DOHH2 (cell line): ENCODE measurements at regions not wholly inside any gene's neighbourhood (a gene's known extent, or its start where the extent isn't known, plus 50 kb on each side); places are given as distances from the start of the nearest gene placed in this dataset.
"Not testable (repeated sequence)": the region's sequence is repeated elsewhere in the genome, so short reads cannot be mapped to it uniquely, and the experiment has no call there.

Experiments
- H3F3A ChIP-seq: fragments of 200-600 bp; sonication (generic), shearing (Covaris generic); 2 replicates; pipeline ENCODE4 v1.6.0; 2016; ENCODE audit warnings: antibody characterized with exemption, mild to moderate bottlenecking; ENCODE audit not compliant: control insufficient read depth, insufficient read depth
- H3K27ac ChIP-seq: fragments of 200-600 bp; sonication (generic); 2 replicates; pipeline ENCODE4 v1.5.1; 2014; ENCODE audit warnings: low read depth, mild to moderate bottlenecking, low read length, moderate library complexity
- H3K27me3 ChIP-seq: fragments of 200-600 bp; sonication (generic); 2 replicates; pipeline ENCODE4 v1.6.1; 2014; ENCODE audit warnings: mild to moderate bottlenecking, low read length, mixed read lengths; ENCODE audit not compliant: control insufficient read depth
- H3K36me3 ChIP-seq: fragments of 200-600 bp; sonication (generic); 2 replicates; pipeline ENCODE4 v1.6.1; 2014; ENCODE audit warnings: mild to moderate bottlenecking, low read length, moderate library complexity, mixed read lengths; ENCODE audit not compliant: control insufficient read depth
- H3K4me1 ChIP-seq: fragments of 200-600 bp; sonication (generic); 2 replicates; pipeline ENCODE4 v1.6.1; 2014; ENCODE audit warnings: mild to moderate bottlenecking, low read length, mixed read lengths; ENCODE audit not compliant: control insufficient read depth
- H3K4me2 ChIP-seq: fragments of 200-600 bp; sonication (generic); 2 replicates; pipeline ENCODE4 v1.6.0; 2014; ENCODE audit warnings: mild to moderate bottlenecking, low read length, moderate library complexity
- H3K4me3 ChIP-seq: fragments of 200-600 bp; sonication (generic); 2 replicates; pipeline ENCODE4 v1.5.1; 2014; ENCODE audit warnings: mild to moderate bottlenecking, low read length, mixed read lengths
- H3K79me2 ChIP-seq: fragments of 200-600 bp; sonication (generic); 2 replicates; pipeline ENCODE4 v1.6.1; 2014; ENCODE audit warnings: mild to moderate bottlenecking, low read length, mixed read lengths; ENCODE audit not compliant: control insufficient read depth
- H3K9me2 ChIP-seq: fragments of 200-600 bp; sonication (generic); replicated peaks from 2 replicates; pipeline ENCODE4 v1.6.1; 2014; ENCODE audit warnings: mild to moderate bottlenecking, low read length, mixed read lengths; ENCODE audit not compliant: control insufficient read depth
- H3K9me3 ChIP-seq: fragments of 200-600 bp; sonication (generic); 2 replicates; pipeline ENCODE4 v1.6.1; 2014; ENCODE audit warnings: antibody characterized with exemption, low read length, mixed read lengths; ENCODE audit not compliant: control insufficient read depth, insufficient read depth
- H4K20me1 ChIP-seq: fragments of 200-600 bp; sonication (generic); 2 replicates; pipeline ENCODE4 v1.6.0; 2014; ENCODE audit warnings: low read depth, mild to moderate bottlenecking, antibody characterized with exemption, low read length, moderate library complexity; ENCODE audit not compliant: control insufficient read depth, insufficient read depth
- EZH2phosphoT487 ChIP-seq: fragments of 200-600 bp; sonication (generic); IDR thresholded peaks from 2 replicates; pipeline ENCODE4 v1.6.1; 2017; ENCODE audit warnings: borderline replicate concordance, mild to moderate bottlenecking, antibody characterized with exemption, low read length, moderate library complexity, mixed read lengths
- TF ChIP-seq, protein P1 (sequence below): fragments of 200-600 bp; sonication (generic); IDR thresholded peaks from one replicate; pipeline ENCODE4 v1.5.1; 2014; ENCODE audit warnings: antibody characterized with exemption, mild to moderate bottlenecking, low read depth, low read length; ENCODE audit not compliant: poor library complexity, severe bottlenecking

DNA sequence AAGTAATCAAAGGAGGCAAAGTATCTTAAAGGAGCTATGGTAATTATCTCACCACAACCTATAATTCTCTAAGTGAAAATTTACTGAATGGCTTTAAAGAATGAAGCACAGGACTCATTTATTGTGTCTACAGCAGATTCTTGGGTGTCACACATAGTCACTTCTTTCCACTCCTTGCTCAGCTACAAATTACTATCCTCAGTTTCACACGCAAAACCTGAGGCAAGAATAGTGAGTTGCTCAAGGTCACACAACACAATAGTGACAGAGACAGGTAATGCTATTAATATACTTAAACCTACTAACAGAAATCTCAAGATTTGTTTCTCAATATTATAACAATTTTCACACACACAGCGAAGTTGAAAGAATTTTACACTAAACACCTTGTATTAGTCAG is 120.9 kb upstream of the STK32A start:
- Histone ChIP-seq H3F3A (no peaks in the 10 kb centered on the region), H3K4me2 (no peak overlapping the region), H3K9me2 (no peaks in the 10 kb centered on the region), H3K4me1 (no peaks in the 10 kb centered on the region), H4K20me1 (no peaks in the 10 kb centered on the region), H3K9me3 (no peaks in the 10 kb centered on the region), H3K4me3 (no peak overlapping the region), H3K36me3 (no peaks in the 10 kb centered on the region), H3K27ac (no peak overlapping the region), H3K27me3 (no peaks in the 10 kb centered on the region), H3K79me2 (no peaks in the 10 kb centered on the region)
- TF ChIP-seq, protein P1, sequence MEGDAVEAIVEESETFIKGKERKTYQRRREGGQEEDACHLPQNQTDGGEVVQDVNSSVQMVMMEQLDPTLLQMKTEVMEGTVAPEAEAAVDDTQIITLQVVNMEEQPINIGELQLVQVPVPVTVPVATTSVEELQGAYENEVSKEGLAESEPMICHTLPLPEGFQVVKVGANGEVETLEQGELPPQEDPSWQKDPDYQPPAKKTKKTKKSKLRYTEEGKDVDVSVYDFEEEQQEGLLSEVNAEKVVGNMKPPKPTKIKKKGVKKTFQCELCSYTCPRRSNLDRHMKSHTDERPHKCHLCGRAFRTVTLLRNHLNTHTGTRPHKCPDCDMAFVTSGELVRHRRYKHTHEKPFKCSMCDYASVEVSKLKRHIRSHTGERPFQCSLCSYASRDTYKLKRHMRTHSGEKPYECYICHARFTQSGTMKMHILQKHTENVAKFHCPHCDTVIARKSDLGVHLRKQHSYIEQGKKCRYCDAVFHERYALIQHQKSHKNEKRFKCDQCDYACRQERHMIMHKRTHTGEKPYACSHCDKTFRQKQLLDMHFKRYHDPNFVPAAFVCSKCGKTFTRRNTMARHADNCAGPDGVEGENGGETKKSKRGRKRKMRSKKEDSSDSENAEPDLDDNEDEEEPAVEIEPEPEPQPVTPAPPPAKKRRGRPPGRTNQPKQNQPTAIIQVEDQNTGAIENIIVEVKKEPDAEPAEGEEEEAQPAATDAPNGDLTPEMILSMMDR: no peak
- TF ChIP-seq EZH2phosphoT487: no peak

DNA sequence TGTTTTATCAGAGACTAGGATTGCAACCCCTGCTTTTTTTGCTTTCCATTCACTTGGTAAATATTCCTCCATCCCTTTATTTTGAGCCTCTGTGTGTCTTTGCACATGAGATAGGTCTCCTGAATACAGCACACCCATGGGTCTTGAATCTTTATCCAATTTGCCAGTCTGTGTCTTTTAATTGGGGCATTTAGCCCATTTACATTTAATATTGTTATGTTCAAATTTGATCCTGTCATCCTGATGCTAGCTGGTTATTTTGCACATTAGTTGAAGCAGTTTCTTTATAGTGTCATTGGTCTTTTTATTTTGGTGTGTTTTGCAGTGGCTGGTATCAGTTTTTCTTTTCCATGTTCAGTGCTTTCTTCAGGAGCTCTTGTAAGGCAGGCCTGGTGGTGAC is 95.1 kb upstream of the STK32A start:
- H3K27me3 ChIP-seq, H3K36me3 ChIP-seq, H3K4me1 ChIP-seq, H3K79me2 ChIP-seq, H3K27ac ChIP-seq, H4K20me1 ChIP-seq, H3K9me3 ChIP-seq, H3K9me2 ChIP-seq, H3K4me3 ChIP-seq, H3F3A ChIP-seq, H3K4me2 ChIP-seq: not testable (repeated sequence)

- H3K27ac ChIP-seq: no peak overlapping the region
These were observed 94.3 kb upstream of the STK32A start for GRCh38 chr5:147140558-147140957.

DNA sequence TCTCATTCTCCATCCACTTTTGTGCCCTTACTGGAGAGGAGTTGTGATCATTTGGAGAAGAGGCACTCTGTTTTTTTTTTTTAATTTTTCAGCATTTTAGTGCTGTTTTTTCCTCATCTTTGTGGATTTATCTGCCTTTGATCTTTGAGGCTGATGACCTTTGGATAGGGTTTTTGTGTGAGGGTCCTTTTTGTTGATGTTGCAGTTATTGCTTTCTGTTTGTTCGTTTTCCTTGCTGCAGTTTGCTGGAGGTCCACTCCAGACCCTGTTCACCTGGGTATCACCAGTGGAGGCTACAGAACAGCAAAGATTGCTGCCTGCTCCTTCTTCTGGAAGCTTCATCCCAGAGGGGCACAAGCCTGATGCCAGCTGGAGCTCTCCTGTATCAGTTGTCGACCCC is 93.2 kb upstream of the STK32A start:
- H3K79me2 ChIP-seq, H3K27me3 ChIP-seq, H3K27ac ChIP-seq, H3K9me2 ChIP-seq, H3K9me3 ChIP-seq, H4K20me1 ChIP-seq, H3K4me3 ChIP-seq, H3F3A ChIP-seq, H3K4me2 ChIP-seq, H3K36me3 ChIP-seq, H3K4me1 ChIP-seq: not testable (repeated sequence)

More at GRCh38 chr5:147140558-147140957, 94.3 kb upstream of the STK32A start:
- Histone ChIP-seq H3F3A (no peaks in the 10 kb centered on the region), H3K9me2 (no peaks in the 10 kb centered on the region), H3K36me3 (no peaks in the 10 kb centered on the region), H3K4me3 (no peak overlapping the region), H3K4me1 (no peaks in the 10 kb centered on the region), H3K27me3 (no peaks in the 10 kb centered on the region), H3K9me3 (no peaks in the 10 kb centered on the region), H3K4me2 (no peak overlapping the region), H4K20me1 (no peaks in the 10 kb centered on the region), H3K79me2 (no peaks in the 10 kb centered on the region)
- TF ChIP-seq, protein P1: no peak
- no peak for TF ChIP-seq EZH2phosphoT487
